SK-N-SH (cell line): ENCODE measurements at regions not wholly inside any gene's neighbourhood (a gene's known extent, or its start where the extent isn't known, plus 50 kb on each side); places are given as distances from the start of the nearest gene placed in this dataset.

ENCODE experiments used
- CTCF ChIA-PET: fragments of 300-600, 350-600 bp; formaldehyde crosslinking; extraction: SDS; loops from one replicate; lab custom pipeline; 2021; lab: Yijun Ruan, JAX
- POLR2A ChIA-PET: fragments of 350-600 bp; sonication (Branson Sonifier 250); formaldehyde crosslinking; extraction: SDS; loops from one replicate; lab custom pipeline; 2020; ENCODE audit warnings: antibody characterized with exemption, inconsistent platforms; lab: Yijun Ruan, JAX
- DNase-seq: peaks from one replicate; pipeline ENCODE4 v3.0.0; 2012
- H2AFZ ChIP-seq: fragments of 200-600 bp; sonication (generic); 2 replicates; pipeline ENCODE4 v1.8.1; 2016; ENCODE audit warnings: antibody characterized with exemption, mild to moderate bottlenecking, low read depth
- H3F3A ChIP-seq: fragments of 200-600 bp; sonication (generic); replicated peaks from 2 replicates; pipeline ENCODE3; 2016; ENCODE audit warnings: antibody characterized with exemption, mild to moderate bottlenecking; ENCODE audit not compliant: insufficient read depth
- H3K27ac ChIP-seq, 2 experiments: fragments of 200-500 bp in 1 of 2; fragments of 200-600 bp in 1 of 2; sonication (Bioruptor generic) in 1 of 2; sonication (generic), shearing (Covaris generic) in 1 of 2; 2 replicates each; pipeline versions ENCODE4 v1.5.1 to v1.6.1; 2014 to 2016; ENCODE audit warnings: low read depth in 2 of 2, inconsistent platforms in 1 of 2, low read length in 1 of 2, mild to moderate bottlenecking in 1 of 2, mixed read lengths in 1 of 2
- H3K27me3 ChIP-seq: fragments of 200-600 bp; sonication (generic), shearing (Covaris generic); 2 replicates; pipeline ENCODE4 v1.6.1; 2016; ENCODE audit warnings: mixed run types; ENCODE audit not compliant: insufficient read depth
- H3K36me3 ChIP-seq, 2 experiments: fragments of 200-500 bp in 1 of 2; fragments of 200-600 bp in 1 of 2; sonication (Bioruptor generic) in 1 of 2; sonication (generic) in 1 of 2; replicated peaks in 1 of 2; 2 replicates each; pipeline versions ENCODE3 to v1.5.1; 2014 to 2016; ENCODE audit warnings: low read length in 1 of 2, mild to moderate bottlenecking in 1 of 2; ENCODE audit not compliant: insufficient read depth in 2 of 2, control insufficient read depth in 1 of 2
- H3K4me1 ChIP-seq, 2 experiments: fragments of 200-500 bp in 1 of 2; fragments of 200-600 bp in 1 of 2; sonication (Bioruptor generic) in 1 of 2; sonication (generic), shearing (Covaris generic) in 1 of 2; 2 replicates each; pipeline versions ENCODE4 v1.5.1 to v1.6.1; 2014 to 2016; ENCODE audit warnings: low read depth in 1 of 2, low read length in 1 of 2, mixed run types in 1 of 2; ENCODE audit not compliant: insufficient read depth in 2 of 2, control insufficient read depth in 1 of 2
- H3K4me2 ChIP-seq: fragments of 200-600 bp; sonication (generic), shearing (Covaris generic); 2 replicates; pipeline ENCODE4 v1.6.1; 2017; ENCODE audit warnings: mixed run types
- H3K4me3 ChIP-seq, 2 experiments: fragments of 200-500 bp in 1 of 2; fragments of 200-600 bp in 1 of 2; sonication (Bioruptor generic) in 1 of 2; sonication (generic), shearing (Covaris generic) in 1 of 2; 2 replicates each; pipeline versions ENCODE4 v1.5.1 to v1.8.1; 2014 to 2016; ENCODE audit warnings: low read depth in 2 of 2, inconsistent platforms in 1 of 2, low read length in 1 of 2, mild to moderate bottlenecking in 1 of 2, mixed read lengths in 1 of 2, moderate library complexity in 1 of 2
- H3K79me2 ChIP-seq: fragments of 200-600 bp; sonication (generic); 2 replicates; pipeline ENCODE4 v1.8.1; 2017; ENCODE audit warnings: mild to moderate bottlenecking; ENCODE audit not compliant: insufficient read depth
- H3K9ac ChIP-seq: fragments of 200-600 bp; sonication (generic); 2 replicates; pipeline ENCODE4 v1.6.1; 2017; ENCODE audit warnings: mixed run types
- H3K9me2 ChIP-seq: fragments of 200-600 bp; sonication (generic); 2 replicates; pipeline ENCODE4 v1.6.1; 2017; ENCODE audit warnings: mixed run types
- H3K9me3 ChIP-seq: fragments of 200-600 bp; sonication (generic); 2 replicates; pipeline ENCODE4 v1.6.1; 2017; ENCODE audit warnings: mixed run types, mild to moderate bottlenecking, moderate library complexity
- H4K20me1 ChIP-seq: fragments of 200-600 bp; sonication (generic); 2 replicates; pipeline ENCODE4 v1.6.1; 2017; ENCODE audit warnings: mild to moderate bottlenecking, mixed run types; ENCODE audit not compliant: insufficient read depth
- CHD2 ChIP-seq: fragments of 150-350 bp; IDR thresholded peaks from 2 replicates; pipeline ENCODE4 v1.6.1; 2018; ENCODE audit warnings: low read length; ENCODE audit not compliant: partially characterized antibody
- ELF1 ChIP-seq: IDR thresholded peaks from 2 replicates; pipeline ENCODE4 v1.4.0; 2012
- EP300 ChIP-seq, 2 experiments: IDR thresholded peaks; 2 replicates each; pipeline versions ENCODE4 v1.4.0 to v1.6.1; 2012; ENCODE audit warnings: borderline replicate concordance in 1 of 2, low read depth in 1 of 2, low read length in 1 of 2
- EZH2phosphoT487 ChIP-seq: fragments of 200-600 bp; sonication (generic); IDR thresholded peaks from 2 replicates; pipeline ENCODE4 v1.6.1; 2017; ENCODE audit warnings: low read depth, mixed run types, mild to moderate bottlenecking, antibody characterized with exemption, moderate library complexity, borderline replicate concordance
- JUND ChIP-seq: IDR thresholded peaks from 2 replicates; pipeline ENCODE4 v1.4.0; 2012
- MXI1 ChIP-seq: IDR thresholded peaks from 2 replicates; pipeline ENCODE4 v1.6.1; 2012; ENCODE audit warnings: mild to moderate bottlenecking, low read depth, low read length, improper control_type of control experiment
- NRF1 ChIP-seq: IDR thresholded peaks from 2 replicates; pipeline ENCODE4 v1.6.1; 2012; ENCODE audit warnings: low read depth, mild to moderate bottlenecking, low read length
- PBX3 ChIP-seq: IDR thresholded peaks from 2 replicates; pipeline ENCODE4; 2012
- POLR2AphosphoS5 ChIP-seq: IDR thresholded peaks from 2 replicates; pipeline ENCODE4 v1.6.1; 2012; ENCODE audit warnings: low read depth, low read length
- RCOR1 ChIP-seq: fragments of 150-350 bp; IDR thresholded peaks from 2 replicates; pipeline ENCODE4 v1.6.1; 2017; ENCODE audit warnings: antibody characterized with exemption, low read length
- REST ChIP-seq: IDR thresholded peaks from 2 replicates; pipeline ENCODE4 v1.6.1; 2012; ENCODE audit warnings: mild to moderate bottlenecking, low read depth, low read length, moderate library complexity
- RFX5 ChIP-seq: IDR thresholded peaks from 2 replicates; pipeline ENCODE4 v1.6.1; 2012; ENCODE audit warnings: mild to moderate bottlenecking, improper control_type of control experiment, low read length
- RXRA ChIP-seq: IDR thresholded peaks from 2 replicates; pipeline ENCODE4 v1.4.0; 2012; ENCODE audit warnings: low read depth, mild to moderate bottlenecking, borderline replicate concordance
- SIN3A ChIP-seq: IDR thresholded peaks from 2 replicates; pipeline ENCODE4 v1.6.1; 2012; ENCODE audit warnings: low read depth, mild to moderate bottlenecking, low read length, moderate library complexity, borderline replicate concordance
- TAF1 ChIP-seq: IDR thresholded peaks from 2 replicates; pipeline ENCODE4 v1.6.1; 2012; ENCODE audit warnings: low read depth, mild to moderate bottlenecking, low read length, moderate library complexity, borderline replicate concordance
- TCF12 ChIP-seq: IDR thresholded peaks from 2 replicates; pipeline ENCODE4 v1.4.0; 2012
- WGBS: methylation state at CpG from one replicate; pipeline ENCODE4 v1.1.6; 2017; ENCODE audit warnings: low lambda C conversion rate; 5-methylcytosine and 5-hydroxymethylcytosine counted together

- no peaks in the 10 kb centered on the region for H3F3A ChIP-seq
- H3K79me2 ChIP-seq, result no peaks in the 10 kb centered on the region
- H4K20me1 ChIP-seq, result no peaks in the 10 kb centered on the region
- H2AFZ ChIP-seq, result no peak overlapping the region
- H3K9ac ChIP-seq, result no peak overlapping the region
- no peaks in the 10 kb centered on the region for H3K36me3 ChIP-seq
- ChIA-PET POLR2A (no interaction called here), CTCF (no interaction called here)
- H3K9me3 ChIP-seq, result no peaks in the 10 kb centered on the region
- H3K4me3 ChIP-seq, result no peak overlapping the region
- TF ChIP-seq PBX3, result no peak
- H3K27ac ChIP-seq, result no peak overlapping the region
- DNase-seq, result no peak
- WGBS, result 34% methylated on average over 4 of the region's 4 CpGs
- H3K4me1 ChIP-seq, result peaks cover 0 to 4% of the 10 kb centered on the region in 2 experiments; a peak in 1 of 4 replicates
- no peaks in the 10 kb centered on the region for H3K9me2 ChIP-seq
- H3K4me2 ChIP-seq, result no peak overlapping the region
- no peaks in the 10 kb centered on the region for H3K27me3 ChIP-seq
These were observed 227.4 kb upstream of the SORCS1 start for GRCh38 chr10:107391901-107392300.

GRCh38 chr10:107390563-107390962 lies 226.1 kb upstream of the SORCS1 start:
- ChIA-PET CTCF (no interaction called here), POLR2A (no interaction called here)
- Histone ChIP-seq H3K79me2 (no peaks in the 10 kb centered on the region), H3K4me2 (no peak overlapping the region), H3K4me1 (peaks cover 0 to 4% of the 10 kb centered on the region in 2 experiments; a peak in 1 of 4 replicates), H3K27me3 (no peaks in the 10 kb centered on the region), H3F3A (no peaks in the 10 kb centered on the region), H2AFZ (no peak overlapping the region), H3K36me3 (no peaks in the 10 kb centered on the region), H3K4me3 (no peak overlapping the region), H3K9ac (no peak overlapping the region), H3K27ac (no peak overlapping the region), H4K20me1 (no peaks in the 10 kb centered on the region), H3K9me2 (no peaks in the 10 kb centered on the region), H3K9me3 (no peaks in the 10 kb centered on the region)
- peak in 1 of 2 experiments; percentile 89; a peak in 2 of 4 replicates for TF ChIP-seq EP300 (IDR thresholded peaks at IDR 0.05; ENCODE audit: borderline replicate concordance in 1 of 2, low read depth in 1 of 2, low read length in 1 of 2)
- peak; percentile 73 for TF ChIP-seq RCOR1
- TF ChIP-seq CHD2, result peak; percentile 43
- TF ChIP-seq SIN3A, result no peak
- DNase-seq, result peak; percentile 3
- WGBS, result 13% methylated on average over 1 of the region's 1 CpG

- Histone ChIP-seq H3K9me3 (no peaks in the 10 kb centered on the region), H4K20me1 (no peaks in the 10 kb centered on the region), H3K4me2 (no peak overlapping the region), H3F3A (no peaks in the 10 kb centered on the region), H3K9me2 (no peaks in the 10 kb centered on the region), H3K4me1 (no peaks in the 10 kb centered on the region)
- DNase-seq, result no peak
- TF ChIP-seq RCOR1 (no peak), RFX5 (no peak), REST (no peak), POLR2AphosphoS5 (no peak), NRF1 (no peak), JUND (no peak), RXRA (no peak), TCF12 (no peak), TAF1 (no peak), EZH2phosphoT487 (no peak), MXI1 (no peak), ELF1 (no peak)
- TF ChIP-seq, all 33 proteins: peak for 0
- no peaks in the 10 kb centered on the region for H3K79me2 ChIP-seq
- POLR2A ChIA-PET, result no interaction called here
- CTCF ChIA-PET, result interaction anchor here (1.1 kb wide), 1 partner anchor 21 kb away, joined by 3 read pairs; no protein-coding TSS in a partner anchor
- no peaks in the 10 kb centered on the region for H3K27me3 ChIP-seq
- no peaks in the 10 kb centered on the region for H3K36me3 ChIP-seq
- H2AFZ ChIP-seq, result no peak overlapping the region
- 58% methylated on average over 3 of the region's 3 CpGs for WGBS
- H3K4me3 ChIP-seq, result no peak overlapping the region
- no peak overlapping the region for H3K9ac ChIP-seq
- no peak overlapping the region for H3K27ac ChIP-seq
These were observed 218.9 kb upstream of the SORCS1 start for GRCh38 chr10:107383357-107383756.
